ENCODE measurements at regions not wholly inside any gene's neighbourhood (a gene's known extent, or its start where the extent isn't known, plus 50 kb on each side); places are given as distances from the start of the nearest gene placed in this dataset.
"Not testable (repeated sequence)": the region's sequence is repeated elsewhere in the genome, so short reads cannot be mapped to it uniquely, and the experiment has no call there.

DNA sequence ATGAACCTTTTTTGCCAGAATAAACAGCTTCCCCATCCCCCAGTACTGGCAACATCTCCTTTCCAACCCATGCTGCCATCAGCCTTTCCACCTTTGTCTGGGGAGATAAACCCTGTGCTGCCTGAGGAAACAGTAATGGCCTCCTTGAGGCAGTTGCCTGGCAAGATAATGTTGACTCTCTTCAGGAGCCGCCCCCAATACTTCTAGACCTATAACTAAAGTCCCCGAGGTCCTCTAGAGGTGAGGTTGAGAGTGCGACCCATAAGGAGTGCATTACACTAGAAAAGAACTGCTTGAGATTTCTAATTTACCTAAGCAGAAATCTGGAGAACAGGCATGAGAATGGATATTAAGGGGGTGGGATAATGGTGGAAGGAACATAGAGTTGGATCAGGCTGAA is 963.2 kb upstream of the PCDH7 start:
- no peaks in the 10 kb centered on the region for H3K36me3 ChIP-seq (replicated peaks in 1 of 2; ENCODE audit: control insufficient read depth in 2 of 2, insufficient read depth in 2 of 2, low read length in 2 of 2)
- no peak overlapping the region for H2AFZ ChIP-seq (ENCODE audit: low read length)
- no CpG with 5 or more reads among the region's 3 CpGs for WGBS, 2 donors (ENCODE audit: extremely low coverage in 2 of 2, insufficient read length in 2 of 2, insufficient replicate concordance in 1 of 2)
- H2AK5ac ChIP-seq (ENCODE audit: low read depth, low read length) = no peak overlapping the region
- DNase-seq (ENCODE audit: low spot score) = no peak
- H4K8ac ChIP-seq (ENCODE audit: low read depth, low read length) = no peak overlapping the region
- no peaks in the 10 kb centered on the region for H3K27me3 ChIP-seq (ENCODE audit: control insufficient read depth in 3 of 3, insufficient read depth in 3 of 3, low read depth in 1 of 3, low read length in 3 of 3)
- H2BK120ac ChIP-seq (ENCODE audit: low read depth, low read length) = no peak overlapping the region
- H3K4me1 ChIP-seq (ENCODE audit: control insufficient read depth in 2 of 2, insufficient read depth in 1 of 2, low read depth in 1 of 2, low read length in 2 of 2) = no peaks in the 10 kb centered on the region
- no peak overlapping the region for H3K14ac ChIP-seq (ENCODE audit: low read length)
- H3K9ac ChIP-seq (ENCODE audit: low read depth, low read length, poor library complexity) = no peak overlapping the region
- no peak overlapping the region for H3K4me3 ChIP-seq (ENCODE audit: low read length in 2 of 2)
- no peak overlapping the region for H3K18ac ChIP-seq (ENCODE audit: low read length)
- H3K4me2 ChIP-seq (ENCODE audit: insufficient read depth, low read length, poor library complexity, severe bottlenecking) = no peak overlapping the region
- no peak overlapping the region for H3K4ac ChIP-seq (ENCODE audit: low read length)
- H4K91ac ChIP-seq (ENCODE audit: low read depth, low read length, poor library complexity) = no peak overlapping the region
- peaks cover 0 to 1% of the 10 kb centered on the region in 2 donors for H3K9me3 ChIP-seq (replicated peaks in 1 of 2; ENCODE audit: control insufficient read depth in 2 of 2, insufficient read depth in 1 of 2, low read depth in 1 of 2, low read length in 2 of 2)
- H2BK5ac ChIP-seq (ENCODE audit: low read length) = no peak overlapping the region
- no peak overlapping the region for H2BK12ac ChIP-seq (ENCODE audit: low read length)
- H2BK15ac ChIP-seq (ENCODE audit: low read length) = no peak overlapping the region
- no peaks in the 10 kb centered on the region for H3K79me1 ChIP-seq (ENCODE audit: low read depth, low read length)
- no peak overlapping the region for H3K23ac ChIP-seq (ENCODE audit: low read depth, low read length, poor library complexity)
- no peak overlapping the region for H3K27ac ChIP-seq (replicated peaks; ENCODE audit: low read length)

GRCh38 chr4:29762151-29762550 is 958.0 kb upstream of the PCDH7 start:
- Histone ChIP-seq H2BK15ac (ENCODE audit: low read length) (no peak overlapping the region), H3K9ac (ENCODE audit: low read depth, low read length, poor library complexity) (no peak overlapping the region), H4K91ac (ENCODE audit: low read depth, low read length, poor library complexity) (no peak overlapping the region), H3K36me3 (replicated peaks in 1 of 2; ENCODE audit: control insufficient read depth in 2 of 2, insufficient read depth in 2 of 2, low read length in 2 of 2) (no peaks in the 10 kb centered on the region), H2BK5ac (ENCODE audit: low read length) (no peak overlapping the region), H3K27me3 (ENCODE audit: control insufficient read depth in 3 of 3, insufficient read depth in 3 of 3, low read depth in 1 of 3, low read length in 3 of 3) (no peaks in the 10 kb centered on the region), H3K4me1 (ENCODE audit: control insufficient read depth in 2 of 2, insufficient read depth in 1 of 2, low read depth in 1 of 2, low read length in 2 of 2) (no peaks in the 10 kb centered on the region), H3K79me1 (ENCODE audit: low read depth, low read length) (no peaks in the 10 kb centered on the region), H3K4me2 (ENCODE audit: insufficient read depth, low read length, poor library complexity, severe bottlenecking) (no peak overlapping the region), H2AK5ac (ENCODE audit: low read depth, low read length) (no peak overlapping the region), H3K27ac (replicated peaks; ENCODE audit: low read length) (no peak overlapping the region), H3K18ac (ENCODE audit: low read length) (no peak overlapping the region), H3K14ac (ENCODE audit: low read length) (no peak overlapping the region), H2BK120ac (ENCODE audit: low read depth, low read length) (no peak overlapping the region), H4K8ac (ENCODE audit: low read depth, low read length) (no peak overlapping the region), H3K4me3 (ENCODE audit: low read length in 2 of 2) (no peak overlapping the region), H3K23ac (ENCODE audit: low read depth, low read length, poor library complexity) (no peak overlapping the region), H3K9me3 (replicated peaks in 1 of 2; ENCODE audit: control insufficient read depth in 2 of 2, insufficient read depth in 1 of 2, low read depth in 1 of 2, low read length in 2 of 2) (no peaks in the 10 kb centered on the region), H2BK12ac (ENCODE audit: low read length) (no peak overlapping the region), H3K4ac (ENCODE audit: low read length) (no peak overlapping the region), H2AFZ (ENCODE audit: low read length) (no peak overlapping the region)
- no peak for DNase-seq (ENCODE audit: low spot score)
- no CpG with 5 or more reads among the region's 2 CpGs for WGBS, 2 donors (ENCODE audit: extremely low coverage in 2 of 2, insufficient read length in 2 of 2, insufficient replicate concordance in 1 of 2)

DNA sequence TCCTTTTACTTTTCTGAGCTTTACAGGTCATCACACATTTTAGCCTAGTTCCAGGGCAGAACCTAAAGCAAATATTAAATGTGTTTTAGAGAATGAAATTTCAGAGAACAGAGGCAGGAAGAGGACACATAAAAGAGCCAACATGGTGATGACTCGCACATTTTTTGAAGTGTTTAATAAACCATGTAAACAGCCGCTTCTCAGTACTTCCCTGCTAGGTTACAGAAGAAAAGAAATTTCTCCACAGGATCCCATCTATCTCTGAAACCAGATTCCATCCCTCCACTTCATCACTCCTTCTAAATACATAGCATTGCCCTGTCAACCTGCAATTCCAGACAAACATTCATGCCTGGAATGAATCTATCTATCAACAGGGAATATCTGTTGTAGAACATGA is 949.5 kb upstream of the PCDH7 start:
- no peak overlapping the region for H3K4me2 ChIP-seq (ENCODE audit: insufficient read depth, low read length, poor library complexity, severe bottlenecking)
- no peak overlapping the region for H3K4ac ChIP-seq (ENCODE audit: low read length)
- H2BK12ac ChIP-seq (ENCODE audit: low read length) = no peak overlapping the region
- no peak overlapping the region for H3K4me3 ChIP-seq (ENCODE audit: low read length in 2 of 2)
- H3K27me3 ChIP-seq (ENCODE audit: control insufficient read depth in 3 of 3, insufficient read depth in 3 of 3, low read depth in 1 of 3, low read length in 3 of 3) = no peaks in the 10 kb centered on the region
- no peak overlapping the region for H3K18ac ChIP-seq (ENCODE audit: low read length)
- no peaks in the 10 kb centered on the region for H3K36me3 ChIP-seq (replicated peaks in 1 of 2; ENCODE audit: control insufficient read depth in 2 of 2, insufficient read depth in 2 of 2, low read length in 2 of 2)
- H3K23ac ChIP-seq (ENCODE audit: low read depth, low read length, poor library complexity) = no peak overlapping the region
- H2BK15ac ChIP-seq (ENCODE audit: low read length) = no peak overlapping the region
- H2BK5ac ChIP-seq (ENCODE audit: low read length) = no peak overlapping the region
- no peaks in the 10 kb centered on the region for H3K4me1 ChIP-seq (ENCODE audit: control insufficient read depth in 2 of 2, insufficient read depth in 1 of 2, low read depth in 1 of 2, low read length in 2 of 2)
- no peak overlapping the region for H4K8ac ChIP-seq (ENCODE audit: low read depth, low read length)
- no peak overlapping the region for H3K9ac ChIP-seq (ENCODE audit: low read depth, low read length, poor library complexity)
- H3K14ac ChIP-seq (ENCODE audit: low read length) = no peak overlapping the region
- H2BK120ac ChIP-seq (ENCODE audit: low read depth, low read length) = no peak overlapping the region
- DNase-seq (ENCODE audit: low spot score) = no peak
- H3K27ac ChIP-seq (replicated peaks; ENCODE audit: low read length) = no peak overlapping the region
- no peak overlapping the region for H2AK5ac ChIP-seq (ENCODE audit: low read depth, low read length)
- H2AFZ ChIP-seq (ENCODE audit: low read length) = peak overlapping the region; percentile 9
- H4K91ac ChIP-seq (ENCODE audit: low read depth, low read length, poor library complexity) = no peak overlapping the region
- no peaks in the 10 kb centered on the region for H3K79me1 ChIP-seq (ENCODE audit: low read depth, low read length)
- no peaks in the 10 kb centered on the region for H3K9me3 ChIP-seq (replicated peaks in 1 of 2; ENCODE audit: control insufficient read depth in 2 of 2, insufficient read depth in 1 of 2, low read depth in 1 of 2, low read length in 2 of 2)
- no CpG with 5 or more reads among the region's 2 CpGs for WGBS, 2 donors (ENCODE audit: extremely low coverage in 2 of 2, insufficient read length in 2 of 2, insufficient replicate concordance in 1 of 2)

DNA sequence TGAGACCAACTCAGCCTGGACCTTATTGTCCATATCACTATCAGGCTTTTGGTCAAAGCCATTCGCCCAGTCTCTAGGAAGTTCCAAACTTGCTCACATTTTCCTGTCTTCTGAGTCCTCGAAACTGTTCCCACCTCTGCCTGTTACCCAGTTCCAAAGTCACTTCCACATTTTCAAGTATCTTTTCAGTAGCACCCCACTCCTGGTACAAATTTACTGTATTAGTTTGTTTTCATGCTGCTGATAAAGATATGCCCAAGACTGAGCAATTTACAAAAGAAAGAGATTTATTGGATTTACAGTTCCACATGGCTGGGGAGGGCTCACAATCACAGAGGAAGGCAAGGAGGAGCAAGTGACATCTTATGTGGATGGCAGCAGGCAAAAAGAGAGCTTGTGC is 932.0 kb upstream of the PCDH7 start:
- not testable (repeated sequence) for H3K14ac ChIP-seq (ENCODE audit: low read length); H2AFZ ChIP-seq (ENCODE audit: low read length); H2AK5ac ChIP-seq (ENCODE audit: low read depth, low read length); DNase-seq (ENCODE audit: low spot score); H2BK12ac ChIP-seq (ENCODE audit: low read length); H2BK5ac ChIP-seq (ENCODE audit: low read length); H4K8ac ChIP-seq (ENCODE audit: low read depth, low read length); H3K4ac ChIP-seq (ENCODE audit: low read length); H3K9me3 ChIP-seq (replicated peaks in 1 of 2; ENCODE audit: control insufficient read depth in 2 of 2, insufficient read depth in 1 of 2, low read depth in 1 of 2, low read length in 2 of 2); H3K9ac ChIP-seq (ENCODE audit: low read depth, low read length, poor library complexity); H3K36me3 ChIP-seq (replicated peaks in 1 of 2; ENCODE audit: control insufficient read depth in 2 of 2, insufficient read depth in 2 of 2, low read length in 2 of 2); H3K27me3 ChIP-seq (ENCODE audit: control insufficient read depth in 3 of 3, insufficient read depth in 3 of 3, low read depth in 1 of 3, low read length in 3 of 3); H3K23ac ChIP-seq (ENCODE audit: low read depth, low read length, poor library complexity); H2BK120ac ChIP-seq (ENCODE audit: low read depth, low read length); H3K27ac ChIP-seq (replicated peaks; ENCODE audit: low read length); H2BK15ac ChIP-seq (ENCODE audit: low read length); H3K4me2 ChIP-seq (ENCODE audit: insufficient read depth, low read length, poor library complexity, severe bottlenecking); H3K4me1 ChIP-seq (ENCODE audit: control insufficient read depth in 2 of 2, insufficient read depth in 1 of 2, low read depth in 1 of 2, low read length in 2 of 2); H4K91ac ChIP-seq (ENCODE audit: low read depth, low read length, poor library complexity); H3K18ac ChIP-seq (ENCODE audit: low read length); H3K4me3 ChIP-seq (ENCODE audit: low read length in 2 of 2); H3K79me1 ChIP-seq (ENCODE audit: low read depth, low read length)
- WGBS, 2 donors (ENCODE audit: extremely low coverage in 2 of 2, insufficient read length in 2 of 2, insufficient replicate concordance in 1 of 2) = no CpG with 5 or more reads among the region's 2 CpGs
